ENCODE measurements at regions not wholly inside any gene's neighbourhood (a gene's known extent, or its start where the extent isn't known, plus 50 kb on each side); places are given as distances from the start of the nearest gene placed in this dataset.

- TF ChIP-seq EP300 (IDR thresholded peaks at IDR 0.05) (no peak), CTCF (IDR thresholded peaks at IDR 0.05) (no peak), POLR2A (IDR thresholded peaks at IDR 0.05) (no peak), POLR2AphosphoS5 (IDR thresholded peaks at IDR 0.05) (no peak)
Measured at GRCh38 chr13:34640179-34640992, 301.7 kb upstream of the NBEA start.

Data from gastroesophageal sphincter (tissue), 3 donors.